VCaP (cell line): ENCODE measurements at regions not wholly inside any gene's neighbourhood (a gene's known extent, or its start where the extent isn't known, plus 50 kb on each side); places are given as distances from the start of the nearest gene placed in this dataset.

ENCODE experiments used
- H3K27ac ChIP-seq: fragments of 450-650 bp; 2 replicates; pipeline ENCODE4 v1.5.1; 2017
- TF ChIP-seq, protein P1 (sequence below): fragments of 450-650 bp; conservative IDR thresholded peaks from 2 replicates; pipeline ENCODE4 v1.5.1; 2017; ENCODE audit warnings: mild to moderate bottlenecking, moderate library complexity

DNA sequence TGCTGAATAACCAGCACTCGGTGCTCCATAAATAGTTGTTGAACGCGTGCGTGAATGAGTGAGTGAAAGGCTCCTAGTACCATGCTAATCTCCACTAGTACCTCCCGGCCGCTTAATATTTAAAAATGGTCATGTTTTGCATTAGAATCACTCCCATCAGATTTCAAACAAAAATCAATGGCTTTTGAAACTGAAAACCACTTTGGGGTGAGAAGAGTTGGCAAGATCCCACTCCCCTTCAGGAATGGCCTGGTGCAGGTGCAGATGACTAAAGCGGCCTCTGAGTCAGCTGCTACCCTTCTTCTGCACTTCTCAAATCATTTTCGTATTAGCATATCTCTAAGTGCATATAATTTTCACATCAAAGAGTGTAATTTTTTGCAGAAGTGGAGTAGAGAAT lies 425.3 kb upstream of the PROK2 start:
- TF ChIP-seq, protein P1, sequence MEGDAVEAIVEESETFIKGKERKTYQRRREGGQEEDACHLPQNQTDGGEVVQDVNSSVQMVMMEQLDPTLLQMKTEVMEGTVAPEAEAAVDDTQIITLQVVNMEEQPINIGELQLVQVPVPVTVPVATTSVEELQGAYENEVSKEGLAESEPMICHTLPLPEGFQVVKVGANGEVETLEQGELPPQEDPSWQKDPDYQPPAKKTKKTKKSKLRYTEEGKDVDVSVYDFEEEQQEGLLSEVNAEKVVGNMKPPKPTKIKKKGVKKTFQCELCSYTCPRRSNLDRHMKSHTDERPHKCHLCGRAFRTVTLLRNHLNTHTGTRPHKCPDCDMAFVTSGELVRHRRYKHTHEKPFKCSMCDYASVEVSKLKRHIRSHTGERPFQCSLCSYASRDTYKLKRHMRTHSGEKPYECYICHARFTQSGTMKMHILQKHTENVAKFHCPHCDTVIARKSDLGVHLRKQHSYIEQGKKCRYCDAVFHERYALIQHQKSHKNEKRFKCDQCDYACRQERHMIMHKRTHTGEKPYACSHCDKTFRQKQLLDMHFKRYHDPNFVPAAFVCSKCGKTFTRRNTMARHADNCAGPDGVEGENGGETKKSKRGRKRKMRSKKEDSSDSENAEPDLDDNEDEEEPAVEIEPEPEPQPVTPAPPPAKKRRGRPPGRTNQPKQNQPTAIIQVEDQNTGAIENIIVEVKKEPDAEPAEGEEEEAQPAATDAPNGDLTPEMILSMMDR = no peak
- no peak overlapping the region for H3K27ac ChIP-seq

DNA sequence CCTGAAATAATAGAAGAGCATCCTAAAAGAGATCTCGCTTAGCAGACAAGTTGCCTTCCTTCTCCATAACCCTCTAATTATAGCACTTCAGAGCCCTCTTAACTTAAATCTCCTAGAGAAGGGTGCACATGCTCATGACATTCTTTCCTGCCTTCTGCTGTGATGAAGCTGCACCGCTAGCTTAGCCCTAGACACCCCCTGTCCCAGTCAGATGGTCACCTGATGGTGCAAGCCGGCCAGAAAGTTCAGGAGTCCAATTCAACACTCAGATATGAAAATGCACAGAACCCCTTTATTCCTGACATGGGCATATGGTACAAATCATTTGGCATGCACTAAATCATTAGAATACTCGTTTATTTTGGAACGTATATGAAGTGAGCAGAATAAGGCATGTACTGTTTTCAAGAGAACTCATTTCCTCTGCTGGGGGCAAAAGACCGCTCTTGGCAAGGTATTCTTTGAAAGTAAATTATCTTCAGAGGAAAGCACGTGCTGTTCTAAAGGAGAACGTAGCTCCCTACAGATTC lies 420.4 kb upstream of the PROK2 start:
- H3K27ac ChIP-seq = no peak overlapping the region
- TF ChIP-seq, protein P1 = no peak

DNA sequence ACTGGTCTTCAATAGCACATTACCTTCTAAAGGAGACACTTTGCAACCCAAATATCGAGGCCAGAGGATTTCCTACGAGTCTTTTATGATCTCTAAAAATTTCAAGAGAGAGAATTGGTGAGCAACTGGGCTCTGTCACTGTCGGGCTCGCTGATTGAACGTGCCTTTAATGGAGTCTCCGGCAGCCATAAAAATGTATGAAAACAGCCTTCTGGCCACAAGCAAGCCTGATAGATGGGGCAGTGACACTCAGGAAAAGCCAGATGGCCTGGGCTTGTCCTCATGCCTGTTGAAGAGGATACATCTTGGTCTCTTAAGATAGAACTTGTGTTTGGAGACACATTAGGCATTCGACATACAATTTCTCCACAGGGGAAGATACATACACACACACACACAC lies 419.5 kb upstream of the PROK2 start:
- TF ChIP-seq, protein P1 = no peak

DNA sequence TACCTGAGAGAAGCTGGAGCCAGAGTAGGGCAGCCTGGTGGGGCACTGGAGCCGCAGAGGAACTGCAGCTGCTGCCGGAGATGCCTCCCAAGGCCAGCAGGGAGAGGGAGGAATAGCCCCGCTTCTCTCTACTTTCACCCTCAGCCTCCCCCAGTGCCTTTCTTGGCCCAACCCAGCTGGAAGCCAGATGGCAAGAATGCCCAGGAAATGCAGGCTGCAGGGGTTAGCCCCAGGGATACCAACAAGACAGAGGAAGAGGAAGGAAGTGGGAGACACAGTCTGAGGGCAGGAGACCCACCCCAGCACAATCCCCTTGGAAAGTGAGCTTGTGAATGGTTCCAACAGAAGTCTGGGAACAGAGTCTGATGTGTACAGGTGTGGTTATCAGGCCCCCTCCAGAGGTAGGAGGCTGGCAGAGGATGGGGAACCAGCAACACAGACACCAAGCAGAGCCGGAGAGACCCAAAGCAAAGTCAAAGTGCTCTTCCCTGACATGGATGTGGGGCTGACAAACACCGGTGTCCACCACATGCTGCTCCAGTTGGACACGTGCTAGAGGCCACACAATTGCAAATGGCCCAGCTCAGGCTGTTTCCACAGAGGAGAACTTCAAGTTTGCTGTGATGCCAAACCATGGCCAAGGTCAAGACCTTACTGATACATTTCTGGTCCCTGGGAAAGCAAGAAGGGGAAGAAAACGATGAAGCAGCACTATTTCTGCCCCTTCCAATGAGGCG lies 418.8 kb upstream of the PROK2 start:
- no peak overlapping the region for H3K27ac ChIP-seq
- TF ChIP-seq, protein P1 = no peak

More for the DNA sequence above, 419.5 kb upstream of the PROK2 start:
- H3K27ac ChIP-seq = no peak overlapping the region

DNA sequence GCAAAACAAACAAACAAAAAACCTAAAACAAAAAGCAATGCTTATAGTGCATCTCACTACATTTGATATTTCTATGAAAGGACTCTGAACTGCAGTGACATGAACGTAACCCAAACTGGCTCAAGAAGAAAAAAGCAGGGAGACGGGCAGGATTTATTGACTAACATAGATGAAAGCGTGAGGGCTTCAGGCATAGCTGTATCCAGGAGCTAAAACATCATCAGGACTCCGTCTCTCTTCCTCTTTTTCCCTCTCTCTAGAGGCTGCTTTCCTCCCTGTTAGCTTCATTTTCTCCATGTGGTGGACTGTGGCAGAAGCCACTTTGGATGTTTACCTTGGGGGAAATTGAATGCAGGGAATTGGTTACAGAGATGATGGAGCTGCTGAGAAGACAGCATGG lies 418.2 kb upstream of the PROK2 start:
- TF ChIP-seq, protein P1 = no peak
- H3K27ac ChIP-seq = no peak overlapping the region

DNA sequence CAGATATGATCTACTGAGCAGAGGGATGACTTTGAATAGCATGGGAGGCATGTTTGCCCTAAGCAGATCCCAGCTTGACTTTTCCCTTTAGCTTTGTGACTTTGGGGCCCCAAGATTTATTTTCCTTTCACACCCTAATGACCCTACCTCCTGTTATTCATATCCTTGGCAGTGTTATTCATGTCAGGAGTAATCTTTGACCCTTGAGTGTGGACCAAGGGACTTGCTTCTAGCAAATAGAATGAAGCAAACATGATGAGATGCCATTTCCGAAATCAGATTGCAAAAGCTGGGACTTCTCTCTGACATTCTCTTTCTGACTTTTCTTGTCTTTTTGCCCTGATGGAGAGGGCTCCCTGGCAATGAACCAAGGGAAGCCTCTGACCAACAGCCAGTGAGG lies 415.4 kb upstream of the PROK2 start:
- no peak overlapping the region for H3K27ac ChIP-seq
- TF ChIP-seq, protein P1 = no peak

DNA sequence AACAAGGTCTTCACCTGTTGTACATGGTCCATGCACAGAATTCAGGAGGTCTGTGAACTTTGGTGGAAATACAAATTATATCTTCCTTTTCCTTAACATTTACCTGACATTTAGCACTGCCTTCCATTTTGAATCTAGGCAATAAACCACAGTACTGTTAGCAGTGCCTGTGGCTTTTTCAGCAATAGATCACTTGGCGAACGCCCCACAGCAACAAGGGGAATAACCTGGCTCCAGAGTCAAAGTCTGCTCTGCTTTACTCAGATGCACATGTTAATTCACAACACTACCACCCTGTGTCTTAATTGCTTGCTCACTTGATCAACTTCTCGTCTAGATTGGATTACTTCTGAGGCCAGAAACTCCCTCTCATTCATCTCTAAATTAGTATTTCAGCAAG lies 414.6 kb upstream of the PROK2 start:
- TF ChIP-seq, protein P1 = no peak
- H3K27ac ChIP-seq = no peak overlapping the region
